HepG2 (cell line): ENCODE measurements at regions not wholly inside any gene's neighbourhood (a gene's known extent, or its start where the extent isn't known, plus 50 kb on each side); places are given as distances from the start of the nearest gene placed in this dataset.
A peak's percentile ranks its signal among the peaks of the same experiment; 100 is the strongest.
"Not testable (repeated sequence)": the region's sequence is repeated elsewhere in the genome, so short reads cannot be mapped to it uniquely, and the experiment has no call there.

Experiments used
- ATAC-seq: fragments of 200-7000 bp; cut with Tn5 transposase; 3 replicates; pipeline ENCODE4 v1.9.1; 2020; ENCODE audit warnings: mild to moderate bottlenecking, moderate library complexity
- BruUV-seq: library from RNA; stranded (reverse); fragments of 400-500 nt; replicated peaks from 2 replicates; lab custom pipeline; 2021; lab: Mats Ljungman, UMichigan
- CTCF ChIA-PET: fragments of 300-600 bp; formaldehyde crosslinking; extraction: SDS; loops from one replicate; lab custom pipeline; 2021; ENCODE audit warnings: low total read pairs, inconsistent platforms, low intra/inter-chr PET ratio; lab: Yijun Ruan, JAX
- POLR2A ChIA-PET: fragments of 350-600 bp; sonication (Branson Sonifier 250); formaldehyde crosslinking; loops from one replicate; lab custom pipeline; 2020; ENCODE audit warnings: antibody characterized with exemption, inconsistent platforms; lab: Yijun Ruan, JAX
- DNase-seq: peaks from one replicate; pipeline ENCODE4 v3.0.0-alpha.2; 2015; ENCODE audit warnings: low spot score
- FAIRE-seq: peaks from 3 replicates; lab custom pipeline; 2011; peaks lifted over from hg19 to GRCh38; lab: Jason Lieb, UNC
- H2AFZ ChIP-seq: one replicate; pipeline ENCODE4 v1.6.1; 2011; ENCODE audit warnings: low read length, inconsistent platforms
- H3K27ac ChIP-seq: fragments of 300-600 bp; 3 replicates; pipeline ENCODE4 v1.8.0; 2011; ENCODE audit warnings: mixed run types, mild to moderate bottlenecking, mixed read lengths, low read length, inconsistent platforms; ENCODE audit not compliant: insufficient read depth; ENCODE audit errors: extremely low read length
- H3K27me3 ChIP-seq, 2 experiments: fragments of 200-600 bp in 1 of 2; 2 replicates in 1 of 2; 3 replicates in 1 of 2; pipeline versions ENCODE4 v1.6.0 to v1.8.0; 2011; ENCODE audit warnings: low read length in 2 of 2, mild to moderate bottlenecking in 2 of 2, moderate library complexity in 2 of 2, inconsistent platforms in 1 of 2; ENCODE audit not compliant: insufficient read depth in 2 of 2, control insufficient read depth in 1 of 2
- H3K36me3 ChIP-seq, 2 experiments: fragments of 200-600 bp in 1 of 2; replicated peaks in 1 of 2; 2 replicates in 1 of 2; 3 replicates in 1 of 2; pipeline versions ENCODE4 v1.5.1 to v1.8.0; 2011; ENCODE audit warnings: low read length in 2 of 2, inconsistent platforms in 1 of 2; ENCODE audit not compliant: insufficient read depth in 2 of 2, control insufficient read depth in 1 of 2
- H3K4me1 ChIP-seq: 2 replicates; pipeline ENCODE4 v1.5.1; 2012; ENCODE audit warnings: low read length, inconsistent platforms; ENCODE audit not compliant: insufficient read depth
- H3K4me2 ChIP-seq: 2 replicates; pipeline ENCODE4 v1.6.0; 2011; ENCODE audit warnings: low read depth, low read length, inconsistent platforms
- H3K4me3 ChIP-seq, 3 experiments: fragments of 200-600 bp in 1 of 3; sonication (generic), shearing (Covaris generic) in 1 of 3; replicated peaks in 1 of 3; 2 replicates each; pipeline ENCODE4 v1.5.1; 2011 to 2016; ENCODE audit warnings: low read length in 3 of 3, inconsistent platforms in 2 of 3, low read depth in 2 of 3, mild to moderate bottlenecking in 2 of 3, control low read depth in 1 of 3, mixed read lengths in 1 of 3; ENCODE audit not compliant: insufficient read depth in 1 of 3
- H3K79me2 ChIP-seq: one replicate; pipeline ENCODE4 v1.6.1; 2011; ENCODE audit warnings: low read length, inconsistent platforms; ENCODE audit not compliant: insufficient read depth
- H3K9ac ChIP-seq: 2 replicates; pipeline ENCODE4 v1.6.0; 2011; ENCODE audit warnings: mild to moderate bottlenecking, low read depth, low read length, inconsistent platforms; ENCODE audit not compliant: insufficient read depth
- H3K9me3 ChIP-seq: 2 replicates; pipeline ENCODE4 v1.5.1; 2012; ENCODE audit warnings: mild to moderate bottlenecking, low read length
- H4K20me1 ChIP-seq: 2 replicates; pipeline ENCODE4 v1.6.0; 2011; ENCODE audit warnings: inconsistent platforms, mild to moderate bottlenecking, low read length, moderate library complexity; ENCODE audit not compliant: insufficient read depth
- HNRNPK ChIP-seq: fragments of 200-400 bp; formaldehyde crosslinking; IDR thresholded peaks from 2 replicates; pipeline ENCODE4 v1.6.1; 2018; ENCODE audit warnings: low read length, low read depth, moderate library complexity, mild to moderate bottlenecking; ENCODE audit not compliant: poor library complexity, severe bottlenecking
- NR2F6 ChIP-seq, 2 experiments: IDR thresholded peaks; 2 replicates each; pipeline ENCODE4 v1.6.1; 2016; ENCODE audit warnings: antibody characterized with exemption in 1 of 2, mild to moderate bottlenecking in 1 of 2
- SRSF9 ChIP-seq: fragments of 200-400 bp; formaldehyde crosslinking; IDR thresholded peaks from 2 replicates; pipeline ENCODE4 v1.6.1; 2018; ENCODE audit warnings: borderline replicate concordance, mild to moderate bottlenecking, low read depth, low read length; ENCODE audit not compliant: insufficient read depth, poor library complexity, severe bottlenecking
- WGBS: methylation state at CpG from one replicate; pipeline ENCODE4 v1.1.6; 2017; ENCODE audit warnings: low lambda C conversion rate; 5-methylcytosine and 5-hydroxymethylcytosine counted together
- in situ Hi-C: cut with HindIII; loops from 2 replicates; pipeline ENCODE4 v1.10.0; 2017; ENCODE audit warnings: low pct_unique_long_range_greater_than_20kb; ENCODE audit not compliant: extremely low pct_ligation_motif_present
- intact Hi-C: fragments of 100-400 bp; cut with micrococcal nuclease; formaldehyde crosslinking; loops from one replicate; pipeline ENCODE4 v1.10.0; 2022; ENCODE audit not compliant: unreplicated experiment

DNA sequence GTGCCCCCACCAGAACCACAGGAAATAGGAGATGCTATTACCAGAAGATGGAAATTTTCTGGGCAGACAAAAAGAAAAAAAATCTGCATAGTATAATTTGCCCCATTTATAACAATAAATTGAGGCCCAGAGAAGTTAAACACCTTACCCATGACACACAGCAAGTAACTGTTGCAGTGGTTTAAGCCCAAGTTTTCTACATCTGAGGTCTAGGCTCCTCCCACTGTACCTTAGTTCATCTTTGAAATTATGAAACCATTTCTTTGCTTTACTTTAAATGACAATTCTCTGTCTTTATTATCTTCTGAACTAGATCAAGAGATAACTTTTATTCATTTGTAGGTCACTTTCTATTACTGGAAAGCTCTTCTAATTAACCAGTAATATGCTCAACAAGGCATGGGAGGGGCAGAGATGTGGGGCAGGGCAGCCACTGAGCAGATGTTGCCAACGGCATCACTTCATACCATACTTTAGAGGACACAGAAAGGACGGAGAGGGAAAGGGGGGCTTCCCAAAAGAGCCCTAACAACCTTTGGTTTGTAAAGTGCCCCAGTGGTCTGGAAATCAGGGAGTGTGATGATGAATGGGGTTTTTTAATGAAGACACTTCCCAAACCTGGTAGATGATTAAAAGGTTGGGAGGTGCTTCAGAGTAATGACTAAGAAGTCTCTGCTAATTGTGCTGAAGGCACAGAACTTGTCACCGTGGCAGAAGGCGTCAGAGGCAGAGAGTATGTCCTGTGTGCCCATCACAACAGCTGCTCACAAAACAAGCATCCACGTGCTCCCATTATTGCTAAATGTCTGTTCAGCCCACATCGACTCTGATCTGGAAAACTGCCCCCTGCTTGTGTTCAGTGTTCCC is 342.5 kb downstream of the SHQ1 start:
- no peaks in the 10 kb centered on the region for H4K20me1 ChIP-seq
- no peaks in the 10 kb centered on the region for H3K36me3 ChIP-seq
- peaks cover 9% of the 10 kb centered on the region for H3K4me1 ChIP-seq
- 22% methylated on average over 6 of the region's 6 CpGs for WGBS
- ChIA-PET POLR2A (no interaction called here), CTCF (no interaction called here)
- no peak overlapping the region for H3K27ac ChIP-seq
- peaks cover 0 to 4% of the 10 kb centered on the region in 2 experiments; a peak in 2 of 5 replicates for H3K27me3 ChIP-seq
- H2AFZ ChIP-seq, result no peak overlapping the region
- H3K9ac ChIP-seq, result no peak overlapping the region
- in situ Hi-C loops, result no loop called here
- no peak; the same call in 2 of the 3 replicates for ATAC-seq
- TF ChIP-seq HNRNPK, result no peak
- TF ChIP-seq NR2F6 (IDR thresholded peaks at IDR 0.05), result 0 out of 2 replicates have a peak, but pooled peaks have one; percentile 23
- no peak for TF ChIP-seq NR2F6 (CRISPR knock-in tag; IDR thresholded peaks at IDR 0.05)
- no peak for TF ChIP-seq SRSF9
- H3K4me3 ChIP-seq, result no peak overlapping the region
- no peak for FAIRE-seq
- intact Hi-C loops, result no loop called here
- no peak overlapping the region for H3K4me2 ChIP-seq
- H3K9me3 ChIP-seq, result no peaks in the 10 kb centered on the region
- BruUV-seq, result no TSS peak
- no peak for DNase-seq
- H3K79me2 ChIP-seq, result no peaks in the 10 kb centered on the region

DNA sequence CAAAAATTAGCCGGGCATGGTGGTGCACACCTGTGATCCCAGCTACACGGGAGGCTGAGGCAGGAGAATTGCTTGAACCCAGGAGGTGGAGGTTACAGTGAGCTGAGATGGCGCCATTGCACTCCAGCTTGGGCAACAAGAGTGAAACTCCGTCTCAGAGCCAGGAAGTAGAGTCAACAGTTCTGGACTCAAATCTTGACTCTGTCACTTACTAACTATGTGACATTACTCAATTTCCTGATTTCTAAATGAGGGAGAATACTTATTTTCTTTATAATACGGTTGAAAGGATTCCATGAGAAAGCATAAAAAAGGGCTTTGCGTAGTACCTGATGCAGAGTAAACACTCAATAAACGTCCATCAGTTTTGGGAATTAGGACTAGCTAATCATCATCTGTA is 350.7 kb downstream of the SHQ1 start:
- H3K9ac ChIP-seq, FAIRE-seq, POLR2A ChIA-PET, H3K4me1 ChIP-seq, intact Hi-C loops, ATAC-seq, H3K4me2 ChIP-seq, H3K9me3 ChIP-seq, in situ Hi-C loops, H3K27ac ChIP-seq, H3K79me2 ChIP-seq, DNase-seq, BruUV-seq, H4K20me1 ChIP-seq, H3K4me3 ChIP-seq, H3K36me3 ChIP-seq, CTCF ChIA-PET, H2AFZ ChIP-seq, H3K27me3 ChIP-seq: not testable (repeated sequence)
- 40% methylated on average over 5 of the region's 7 CpGs for WGBS
